HG03095 (cell line): ENCODE measurements at regions not wholly inside any gene's neighbourhood (a gene's known extent, or its start where the extent isn't known, plus 50 kb on each side); places are given as distances from the start of the nearest gene placed in this dataset.

Experiments
- ATAC-seq: cut with Tn5 transposase; IDR thresholded peaks from one replicate; pipeline ENCODE4 v1.9.1; 2021; ENCODE audit warnings: moderate library complexity; ENCODE audit not compliant: unreplicated experiment

DNA sequence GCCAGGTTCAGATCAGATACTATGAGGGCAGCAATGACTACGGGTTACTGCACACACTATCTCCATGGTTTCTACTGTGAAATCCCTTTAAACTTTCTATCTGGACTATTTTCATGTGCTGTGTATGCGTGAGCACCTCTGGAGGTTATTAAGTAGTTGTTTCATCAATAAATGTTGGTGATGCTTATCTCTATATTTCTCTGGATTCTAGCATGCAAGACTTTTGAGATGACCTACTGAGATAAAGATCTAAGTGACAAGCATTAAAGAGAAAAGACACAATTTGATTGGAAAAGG lies 194.0 kb downstream of the NRIP1 start:
- no peak for ATAC-seq

DNA sequence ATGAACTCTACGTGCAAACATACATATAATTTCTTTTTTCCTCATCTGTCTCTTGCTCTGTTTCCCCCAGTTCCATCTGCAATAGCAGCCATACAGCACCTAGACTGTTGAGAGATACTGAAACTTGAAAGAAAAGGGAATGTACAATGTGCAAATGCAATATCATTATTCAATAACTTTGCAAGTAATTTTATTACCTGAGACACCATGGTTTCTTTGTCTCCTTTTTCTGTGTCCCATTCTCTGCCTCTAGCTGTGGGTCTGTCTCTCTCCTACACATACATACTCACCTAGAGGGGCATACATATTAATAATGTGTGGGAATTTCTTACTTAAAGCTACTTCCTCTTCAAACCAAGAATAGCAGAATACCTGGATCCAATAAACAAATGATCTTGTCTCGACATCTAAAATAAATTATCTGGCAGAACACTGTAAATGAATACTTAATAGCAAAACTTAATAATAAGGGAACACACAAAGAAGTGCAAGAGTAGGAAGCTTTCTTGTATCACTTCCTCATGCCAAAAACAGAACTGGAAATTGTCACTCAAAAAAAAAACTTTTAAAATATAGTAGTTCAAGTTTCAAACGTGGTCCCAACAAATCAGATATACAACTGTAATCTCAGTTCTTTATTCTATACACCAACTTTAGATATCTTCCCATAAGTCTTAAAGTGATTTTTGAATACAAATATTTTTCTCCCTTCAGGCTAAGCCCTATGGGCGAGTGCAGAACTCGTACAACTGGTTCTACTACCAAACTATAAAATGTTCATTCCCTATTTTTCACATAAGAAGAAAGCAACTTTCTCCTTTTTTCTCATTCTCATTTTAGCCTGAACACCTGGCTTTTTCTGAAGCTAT lies 194.6 kb downstream of the NRIP1 start:
- peak; percentile 59 for ATAC-seq

DNA sequence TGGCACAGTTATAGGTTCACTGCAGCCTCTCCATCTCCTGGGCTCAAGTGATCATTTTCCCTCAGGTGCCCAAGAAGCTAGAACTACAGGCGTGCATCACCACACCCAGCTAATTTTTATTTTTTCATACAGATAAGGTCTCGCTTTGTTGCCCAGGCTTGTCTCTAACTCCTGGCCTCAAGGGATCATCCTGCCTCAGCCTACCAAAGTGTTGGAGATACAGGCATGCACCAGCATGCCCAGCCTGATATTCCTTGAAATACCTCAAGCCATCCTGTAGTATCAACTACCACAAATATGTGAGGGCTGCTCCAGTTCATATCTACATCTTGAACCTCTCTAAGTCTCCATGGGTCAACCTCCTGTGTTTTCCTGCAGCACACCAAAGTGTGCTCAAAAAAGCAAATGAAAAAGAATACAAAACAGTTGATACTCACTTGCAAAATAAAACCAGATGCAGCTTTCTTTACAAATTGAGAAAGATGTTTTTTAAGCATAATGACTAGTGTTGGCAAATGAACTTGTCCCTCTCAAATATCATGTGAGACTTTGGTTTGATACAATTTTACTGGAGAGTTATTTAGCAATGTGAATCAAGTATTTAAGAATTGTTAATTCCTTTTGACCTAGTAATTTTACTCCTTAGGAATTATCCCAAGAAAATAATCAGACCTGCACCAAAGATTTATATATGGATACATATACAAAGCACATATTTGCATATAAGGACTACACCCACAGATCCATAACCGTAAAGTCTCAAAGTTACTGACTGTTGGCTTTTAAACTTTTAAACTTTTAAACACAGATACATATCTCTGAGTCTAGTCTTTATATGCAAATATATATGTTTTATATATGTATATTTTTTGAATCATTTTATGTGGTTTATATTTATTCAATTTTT lies 197.7 kb downstream of the NRIP1 start:
- no peak for ATAC-seq

DNA sequence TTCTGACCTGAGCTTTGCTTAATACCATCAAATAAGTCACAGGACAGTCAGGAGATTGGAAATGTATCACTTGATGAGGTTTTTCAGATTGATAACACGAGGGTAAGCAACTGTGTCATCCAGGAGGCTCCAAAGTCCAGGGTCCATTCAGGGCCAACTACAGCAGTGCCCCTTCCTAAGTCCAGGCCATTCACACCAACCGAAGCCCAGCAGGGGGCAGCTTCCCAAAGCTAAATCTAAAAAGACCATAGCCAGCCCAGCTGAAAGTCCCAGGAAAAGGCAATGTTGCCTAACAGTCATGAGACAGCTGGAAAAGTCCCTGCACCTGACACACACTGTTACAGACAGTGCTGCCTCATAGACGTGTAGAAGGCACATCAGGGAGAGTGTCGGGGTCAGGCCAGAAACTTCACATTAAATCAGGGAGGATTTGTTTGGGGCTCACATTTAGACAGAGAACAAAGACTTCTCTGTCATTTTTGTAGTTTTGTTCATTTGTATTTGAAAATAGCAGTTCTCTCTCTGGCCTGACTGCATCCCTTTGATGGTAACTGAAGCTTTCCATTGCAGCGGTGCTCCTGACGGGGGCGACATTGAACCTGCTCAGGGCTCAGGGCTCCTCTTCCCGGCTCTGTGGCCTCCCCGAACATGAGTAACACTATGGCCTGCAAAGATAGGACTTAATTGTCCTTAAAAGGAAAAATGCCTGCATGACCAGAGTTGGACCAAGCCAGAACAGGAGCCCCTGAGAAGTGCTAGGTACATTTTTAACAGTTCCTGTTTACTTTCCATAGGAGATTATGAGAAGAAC lies 200.4 kb downstream of the NRIP1 start:
- ATAC-seq = peak; percentile 81

DNA sequence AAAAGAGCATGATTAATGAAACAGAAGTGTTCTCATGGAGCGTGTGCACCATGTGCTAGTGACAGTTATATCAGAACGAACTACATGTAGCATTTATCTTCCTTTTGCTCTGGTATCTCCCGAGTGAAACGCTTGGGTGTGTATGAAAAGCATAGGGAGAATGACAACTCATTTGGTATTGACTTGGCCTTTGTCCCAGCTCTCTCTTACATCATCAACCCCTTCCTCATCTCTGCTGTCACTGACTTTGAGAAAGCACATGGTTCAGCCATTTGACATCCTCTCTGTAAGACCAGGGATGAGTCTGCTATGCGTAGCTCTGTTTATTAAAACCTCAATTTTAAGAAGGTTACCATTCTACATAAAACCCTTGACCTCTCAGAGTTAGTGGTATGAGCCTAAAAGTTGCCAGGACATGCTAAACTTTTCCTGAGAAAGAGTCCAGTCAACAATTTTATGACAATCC lies 201.0 kb downstream of the NRIP1 start:
- no peak for ATAC-seq

DNA sequence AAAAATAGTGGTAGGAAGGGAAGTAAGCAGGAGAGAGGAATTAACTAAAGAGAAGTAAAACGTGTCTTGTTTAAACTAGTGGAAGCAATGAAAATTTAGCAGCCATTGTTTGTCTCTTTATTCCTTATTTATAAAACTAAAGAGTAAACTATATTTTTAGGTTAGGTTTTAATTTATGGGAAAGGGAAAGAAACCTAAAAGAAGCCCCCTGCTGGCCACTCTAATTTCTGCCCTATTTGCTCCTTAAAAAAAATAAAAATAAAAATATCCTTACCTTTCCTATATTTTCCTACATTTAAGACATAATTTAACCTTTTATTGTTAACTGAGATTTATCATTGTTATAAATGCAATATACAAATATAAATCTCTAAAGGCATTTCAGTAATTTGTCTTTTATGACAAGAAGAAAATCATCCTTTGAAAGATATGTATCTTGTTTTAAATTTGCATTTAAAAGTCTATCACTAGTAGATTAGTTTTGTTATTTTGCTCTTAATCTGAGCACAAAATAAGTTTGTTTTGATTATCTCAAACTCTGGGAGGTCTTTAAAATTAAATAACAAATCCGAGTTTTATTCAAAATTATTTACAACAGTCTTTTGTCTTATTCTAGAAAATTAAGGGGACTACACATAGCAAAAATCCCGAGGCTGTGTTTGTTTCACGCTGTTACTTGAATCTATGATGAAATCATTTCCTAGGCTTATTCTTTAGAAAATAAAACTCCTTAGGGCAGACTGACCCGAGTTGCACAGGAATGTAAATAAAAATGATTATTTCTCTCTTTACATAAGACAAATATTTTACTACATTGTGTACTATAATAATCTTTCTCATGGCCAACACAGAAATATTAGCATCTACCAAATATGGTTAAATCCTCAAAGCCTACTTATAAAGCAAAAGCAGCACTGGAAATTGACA lies 201.7 kb downstream of the NRIP1 start:
- ATAC-seq = no peak

DNA sequence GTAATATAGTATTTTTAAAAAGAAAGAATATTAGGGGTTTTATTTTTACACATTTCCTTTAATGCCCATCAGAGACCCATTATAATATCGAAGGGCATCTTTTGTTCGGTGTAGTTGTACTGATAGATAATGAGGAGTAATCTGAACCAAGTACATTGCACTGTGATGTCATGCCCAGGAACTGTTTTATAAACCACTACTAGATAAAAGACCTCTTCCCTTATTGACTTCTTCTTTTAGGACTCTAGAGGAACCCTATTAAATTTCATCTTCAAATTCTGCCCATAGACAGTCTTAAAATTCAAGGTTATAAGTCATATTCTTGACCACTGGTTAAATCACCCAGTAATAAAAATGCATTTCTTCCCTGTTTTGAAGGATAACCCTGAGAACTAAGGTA lies 206.5 kb downstream of the NRIP1 start:
- no peak for ATAC-seq

DNA sequence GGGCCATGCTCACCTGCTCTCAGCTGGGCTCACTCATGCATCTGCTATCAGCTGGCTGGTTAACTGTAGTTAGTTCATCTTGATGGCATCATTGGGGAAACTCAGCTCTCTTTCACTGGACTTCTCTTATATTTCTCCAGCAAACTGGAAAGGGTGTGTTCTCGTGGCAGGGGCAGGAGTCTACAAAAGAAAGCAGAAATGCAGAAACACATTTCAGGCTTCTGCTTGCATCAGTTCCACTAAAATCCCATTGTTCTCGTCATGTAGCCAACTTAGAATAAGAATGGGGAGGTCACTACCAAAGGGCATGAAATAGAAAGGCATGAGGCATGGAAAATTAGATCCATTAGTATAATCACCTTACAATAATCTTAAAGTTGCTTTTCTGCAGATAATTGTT lies 207.3 kb downstream of the NRIP1 start:
- ATAC-seq = no peak

DNA sequence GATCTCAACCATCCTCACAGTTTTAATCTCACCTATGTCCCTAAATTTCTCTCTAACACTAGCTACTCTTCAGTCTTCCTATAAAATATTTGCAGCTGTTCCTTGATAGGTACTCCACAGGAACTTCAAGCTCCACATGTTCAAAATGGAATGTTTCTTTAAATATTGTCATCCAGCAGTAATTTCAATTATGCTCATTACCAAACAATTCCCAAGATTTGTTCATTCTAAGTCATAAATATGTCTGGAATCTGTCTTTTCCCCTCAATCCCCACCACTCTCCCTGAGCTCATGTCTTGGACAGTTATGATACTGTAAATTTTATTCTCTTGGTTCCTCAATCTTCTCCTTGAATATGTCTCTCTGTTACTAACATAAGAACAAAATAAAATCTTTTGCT lies 214.4 kb downstream of the NRIP1 start:
- ATAC-seq = no peak

DNA sequence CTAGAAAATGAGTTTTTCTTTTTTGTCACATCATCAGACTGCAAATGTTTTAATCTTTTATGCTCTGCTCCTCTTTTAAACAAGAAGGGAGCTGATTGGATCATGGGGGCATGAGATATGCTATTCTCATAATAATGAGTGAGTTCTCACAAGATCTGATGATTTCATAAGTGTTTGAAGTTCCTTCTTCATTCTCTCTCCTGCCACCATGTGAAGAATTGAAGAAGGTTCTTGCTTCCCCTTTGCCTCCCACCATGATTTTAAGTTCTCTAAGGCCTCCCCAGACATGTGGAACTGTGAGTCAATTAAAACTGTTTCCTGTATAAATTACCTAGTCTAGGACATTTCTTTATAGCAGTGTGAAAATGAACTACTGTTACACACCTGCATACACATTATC lies 218.2 kb downstream of the NRIP1 start:
- no peak for ATAC-seq

DNA sequence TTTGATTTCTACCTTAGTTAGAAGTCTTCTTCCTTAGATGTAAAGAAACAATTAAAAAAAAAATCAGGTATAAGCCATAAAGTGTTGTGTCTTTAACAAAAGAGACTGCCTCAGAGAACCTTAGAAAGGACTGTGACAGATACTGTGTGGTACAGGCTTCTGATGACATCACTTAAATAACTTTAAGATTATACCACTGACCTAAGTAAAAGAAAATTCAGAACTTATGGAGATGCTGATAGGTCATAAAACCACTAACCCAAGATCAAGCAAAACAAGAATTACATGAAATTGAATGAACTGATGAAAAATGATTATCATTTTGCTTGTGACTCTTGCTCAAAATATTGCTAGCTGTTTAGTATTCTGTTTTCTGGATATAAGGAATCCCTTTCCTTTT lies 220.8 kb downstream of the NRIP1 start:
- no peak for ATAC-seq

DNA sequence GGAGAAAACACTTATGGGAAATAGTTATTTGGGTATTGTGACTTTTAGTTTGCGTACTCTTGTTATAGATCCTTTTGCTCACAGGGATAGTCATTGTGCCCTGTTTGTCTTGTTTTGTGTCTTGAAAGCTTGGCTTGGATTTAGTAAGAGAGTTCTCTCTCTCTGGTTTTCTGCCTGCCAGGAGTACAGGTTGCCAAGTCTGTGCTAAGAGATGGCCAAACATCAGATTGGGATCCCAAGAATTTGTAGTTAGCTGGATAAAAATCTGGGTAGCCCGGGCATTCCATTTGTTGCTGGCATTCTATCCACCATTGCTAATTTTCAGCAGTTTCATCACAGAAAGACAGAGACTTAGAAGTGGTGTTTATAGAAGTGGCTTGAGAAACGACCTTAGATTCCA lies 222.2 kb downstream of the NRIP1 start:
- ATAC-seq = no peak

DNA sequence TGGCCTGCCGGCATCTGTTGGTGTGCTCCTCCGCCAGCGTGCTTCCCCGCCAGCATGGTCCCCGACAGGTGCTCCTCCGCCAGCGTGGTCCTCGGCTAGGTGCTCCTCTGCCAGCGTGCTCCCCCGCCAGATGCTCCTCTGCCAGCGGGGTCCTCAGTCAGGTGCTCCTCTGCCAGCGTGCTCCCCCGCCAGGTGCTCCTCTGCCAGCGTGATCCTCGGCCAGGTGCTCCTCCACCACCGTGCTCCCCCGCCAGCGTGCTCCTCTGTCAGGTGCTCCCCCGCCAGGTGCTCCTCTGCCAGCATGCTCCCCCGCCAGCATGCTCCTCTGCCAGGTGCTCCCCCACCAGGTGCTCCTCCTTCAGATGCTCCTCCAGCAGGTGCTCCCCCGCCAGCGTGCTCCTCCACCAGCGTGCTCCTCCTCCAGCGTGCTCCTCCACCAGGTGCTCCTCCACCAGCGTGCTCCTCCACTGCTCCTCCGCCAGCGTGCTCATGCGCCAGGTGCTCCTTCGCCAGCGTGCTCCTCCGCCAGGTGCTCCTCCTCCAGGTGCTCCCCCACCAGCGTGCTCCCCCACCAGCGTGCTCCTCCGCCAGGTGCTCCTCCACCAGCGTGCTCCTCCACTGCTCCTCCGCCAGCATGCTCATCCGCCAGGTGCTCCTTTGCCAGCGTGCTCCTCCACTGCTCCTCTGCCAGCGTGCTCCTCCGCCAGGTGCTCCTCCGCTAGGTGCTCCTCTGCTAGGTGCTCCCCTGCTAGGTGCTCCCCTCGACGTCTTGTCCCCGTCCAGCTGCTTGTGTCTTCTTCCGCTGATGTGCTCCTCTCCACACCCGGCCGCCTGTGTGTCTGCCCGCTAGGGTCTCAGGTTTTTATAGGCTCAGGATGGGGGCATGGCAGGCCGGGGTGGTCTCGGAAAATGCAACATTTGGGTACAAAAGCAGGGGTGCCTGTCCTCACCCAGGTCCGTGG lies 223.0 kb downstream of the NRIP1 start:
- ATAC-seq = no peak

DNA sequence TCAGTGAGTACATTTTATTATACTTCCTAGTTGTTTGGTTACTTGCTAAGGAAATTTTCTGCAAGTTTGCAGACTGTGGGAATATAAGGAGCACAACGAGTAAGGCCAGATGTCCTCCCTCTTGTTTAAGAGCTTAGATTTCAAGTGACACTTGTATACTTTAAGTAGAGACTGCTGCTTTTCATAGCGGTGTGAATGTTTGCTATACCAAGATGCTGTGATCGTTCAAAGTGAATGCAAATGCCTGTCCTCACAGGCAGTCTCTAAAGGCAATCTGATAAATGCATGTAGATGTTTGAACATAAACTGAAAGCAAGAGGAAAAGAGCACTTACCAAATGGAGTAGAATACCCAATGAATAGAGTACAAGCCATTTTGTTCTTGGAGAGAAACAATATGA lies 226.4 kb downstream of the NRIP1 start:
- no peak for ATAC-seq

DNA sequence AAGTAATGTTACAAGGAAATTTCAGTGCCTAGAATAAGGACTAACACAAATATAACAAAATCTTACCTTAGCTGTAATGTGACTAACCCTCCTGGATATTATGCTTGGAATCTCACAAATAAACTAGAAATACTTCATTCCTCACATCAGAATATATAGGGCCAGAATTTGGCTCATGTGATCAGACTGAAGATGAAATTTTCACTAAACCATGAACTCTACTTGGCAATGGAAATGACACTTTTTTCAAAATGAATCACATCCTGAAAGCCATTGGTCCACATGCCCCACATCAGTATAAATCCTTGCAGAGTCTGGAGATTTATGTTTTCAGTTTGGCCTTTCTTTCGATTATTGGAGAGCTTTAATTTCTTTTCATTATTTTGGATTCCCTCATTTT lies 227.8 kb downstream of the NRIP1 start:
- ATAC-seq = no peak

DNA sequence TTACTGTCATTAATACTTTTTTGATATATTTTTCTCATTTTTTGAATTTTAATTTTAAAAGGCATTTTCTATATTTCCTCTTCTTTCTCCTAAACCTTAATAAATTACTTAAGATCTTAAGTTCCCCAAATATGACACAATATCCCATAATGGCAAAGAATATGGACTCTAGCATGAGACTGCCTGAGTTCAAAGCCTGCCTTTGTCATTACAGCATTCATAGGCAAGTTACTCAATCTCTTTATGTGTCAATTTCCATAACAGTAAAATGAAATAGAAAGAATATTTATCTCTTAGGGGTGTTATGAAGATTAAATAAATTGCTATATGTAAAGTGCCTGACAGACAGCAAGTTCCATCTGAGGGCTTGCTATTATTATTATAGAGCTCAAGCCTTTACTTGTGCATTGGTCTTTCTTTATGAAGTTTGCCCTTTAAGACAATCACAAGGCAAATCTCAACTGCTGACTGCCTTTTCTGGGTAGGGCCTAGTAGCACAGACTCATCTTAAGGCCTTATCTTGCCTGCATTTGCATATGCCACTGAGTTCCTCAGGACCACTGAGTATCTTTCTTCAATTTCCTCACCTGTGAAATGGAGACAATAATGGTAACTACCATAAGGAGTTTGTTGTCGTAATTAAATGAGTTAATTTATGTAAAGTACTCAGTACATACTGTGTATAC lies 231.0 kb downstream of the NRIP1 start:
- ATAC-seq = no peak

DNA sequence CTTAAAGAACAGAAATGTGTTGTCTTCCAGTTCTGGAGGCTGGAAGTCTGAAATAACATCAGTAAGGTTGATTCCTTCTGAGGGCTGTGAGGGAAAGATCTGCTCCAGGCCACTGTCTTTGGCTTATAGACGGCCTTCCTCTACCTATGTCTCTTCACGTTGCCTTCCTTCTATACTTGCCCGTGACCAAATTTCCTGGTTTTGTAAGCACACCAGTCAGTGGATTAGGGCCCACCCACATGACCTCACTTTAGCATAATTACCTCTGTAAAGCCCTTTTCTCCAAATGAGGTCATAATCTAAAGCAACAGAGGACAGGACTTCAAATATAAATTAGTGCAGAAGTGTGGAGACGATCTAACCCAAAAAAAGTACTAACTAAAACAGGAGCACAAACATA lies 231.6 kb downstream of the NRIP1 start:
- ATAC-seq = no peak

DNA sequence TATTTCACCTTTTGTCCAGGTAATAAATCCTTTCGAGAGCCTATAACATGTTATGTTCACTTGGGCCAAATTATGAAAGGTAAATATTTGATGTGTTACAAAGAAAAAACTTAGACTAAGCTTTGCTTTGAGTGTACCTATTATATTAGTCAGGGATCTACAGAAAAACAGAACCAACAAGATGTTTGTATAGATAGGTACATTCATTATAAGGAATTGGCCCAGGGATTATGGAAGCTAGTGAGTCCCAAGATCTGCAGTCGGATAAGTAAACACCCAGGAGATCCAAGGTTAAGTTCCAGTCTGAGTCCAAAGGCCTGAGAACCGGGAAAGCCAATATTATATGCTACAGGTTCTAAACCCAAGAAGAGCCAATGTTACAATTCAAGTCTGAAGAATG lies 234.5 kb downstream of the NRIP1 start:
- ATAC-seq = no peak

DNA sequence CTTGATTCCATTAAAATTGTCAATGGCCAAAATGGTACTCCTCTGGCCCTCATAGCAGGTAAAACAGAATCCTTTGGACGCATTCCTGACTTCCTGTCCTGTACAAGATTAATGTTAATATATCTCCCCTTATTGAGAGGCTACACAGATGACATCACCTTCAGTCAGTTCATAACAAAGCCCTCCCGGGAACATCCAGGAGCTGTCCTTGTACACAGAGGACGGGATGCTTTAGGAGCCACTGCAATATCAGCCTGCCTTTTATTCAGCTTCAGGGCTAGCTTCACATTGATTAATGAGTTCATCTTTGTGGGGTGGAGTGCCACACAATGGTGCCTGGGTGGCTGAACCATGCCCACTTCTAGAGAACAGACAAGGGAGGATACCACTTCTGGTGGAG lies 235.1 kb downstream of the NRIP1 start:
- ATAC-seq = no peak
